HepG2 (cell line): ENCODE measurements at regions not wholly inside any gene's neighbourhood (a gene's known extent, or its start where the extent isn't known, plus 50 kb on each side); places are given as distances from the start of the nearest gene placed in this dataset.

Experiments
- EZH2 ChIP-seq: conservative IDR thresholded peaks from 2 replicates; pipeline ENCODE4 v1.6.1; 2012; ENCODE audit warnings: mild to moderate bottlenecking, low read depth, low read length, moderate library complexity
- POLR2A ChIP-seq, 2 experiments: IDR thresholded peaks; 2 replicates each; pipeline ENCODE4 v1.6.1; 2011; ENCODE audit warnings: low read depth in 2 of 2, low read length in 2 of 2, mild to moderate bottlenecking in 1 of 2, moderate library complexity in 1 of 2; ENCODE audit not compliant: insufficient read depth in 1 of 2
- TAF1 ChIP-seq: sonication (generic); formaldehyde crosslinking; IDR thresholded peaks from 2 replicates; pipeline ENCODE4 v1.4.0; 2020; ENCODE audit warnings: missing genetic modification reagents
- ZNF292 ChIP-seq: sonication (generic); formaldehyde crosslinking; IDR thresholded peaks from 2 replicates; pipeline ENCODE4 v1.8.1; 2022; ENCODE audit warnings: mild to moderate bottlenecking, low read depth, missing genetic modification reagents, borderline replicate concordance

DNA sequence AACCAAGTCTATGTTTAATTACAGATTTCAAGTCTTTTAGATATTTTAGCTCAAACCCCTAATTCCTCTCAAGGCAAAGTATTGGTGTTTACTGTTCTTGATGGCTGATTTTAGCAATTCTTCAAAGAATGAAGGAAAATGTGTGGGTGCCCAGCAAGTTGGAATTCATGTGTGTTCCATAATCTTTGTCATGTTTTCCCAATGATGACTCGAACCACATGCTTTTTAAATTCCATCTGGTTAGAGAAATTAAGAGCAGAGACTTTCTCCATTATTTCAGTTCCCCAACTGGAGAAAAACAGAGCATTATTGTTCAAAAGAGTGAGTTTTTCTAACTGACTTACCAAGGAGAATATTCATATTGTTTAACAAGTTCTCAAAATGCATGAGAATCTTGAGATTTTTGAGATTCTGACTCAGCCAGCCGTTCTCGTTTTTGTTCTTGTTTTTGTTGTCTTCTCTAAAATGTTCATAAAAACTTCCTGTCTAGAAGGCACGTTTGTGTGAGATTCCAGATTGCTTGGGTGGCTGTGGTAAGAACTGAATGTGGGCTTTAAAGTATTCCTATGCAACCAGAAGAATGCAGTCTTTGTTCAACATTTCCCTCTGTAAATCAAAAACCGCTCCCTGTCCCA, 404.7 kb downstream of the IRS2 start:
- no peak for TF ChIP-seq EZH2
- TF ChIP-seq TAF1 = no peak
- no peak for TF ChIP-seq POLR2A (IDR thresholded peaks at IDR 0.05; ENCODE audit: insufficient read depth in 1 of 2, low read depth in 2 of 2, low read length in 2 of 2)
- no peak for TF ChIP-seq ZNF292 (CRISPR knock-in tag)
